ENCODE measurements at regions not wholly inside any gene's neighbourhood (a gene's known extent, or its start where the extent isn't known, plus 50 kb on each side); places are given as distances from the start of the nearest gene placed in this dataset.
A peak's percentile ranks its signal among the peaks of the same experiment; 100 is the strongest.

DNA sequence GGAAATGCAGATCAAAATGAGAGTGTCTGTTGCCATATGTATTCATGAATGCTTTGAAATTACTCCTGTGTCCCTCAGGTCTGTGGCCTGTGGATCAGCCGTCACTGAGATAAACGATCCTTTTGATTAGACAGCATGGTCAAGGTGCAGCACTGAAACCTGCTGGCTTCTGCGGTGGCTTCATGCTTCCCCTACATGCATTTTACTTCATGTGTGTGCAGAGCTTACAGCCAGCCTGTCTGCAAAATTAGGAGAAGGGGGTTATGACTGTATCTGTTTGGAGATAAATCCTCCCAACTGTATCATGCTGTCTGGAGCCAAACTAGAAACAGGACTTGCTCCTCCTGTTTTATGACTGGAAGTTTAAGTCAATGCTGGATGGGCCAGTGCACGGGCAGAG, 71.0 kb upstream of the PLPP4 start:
- DNase-seq = peak; percentile 3

DNA sequence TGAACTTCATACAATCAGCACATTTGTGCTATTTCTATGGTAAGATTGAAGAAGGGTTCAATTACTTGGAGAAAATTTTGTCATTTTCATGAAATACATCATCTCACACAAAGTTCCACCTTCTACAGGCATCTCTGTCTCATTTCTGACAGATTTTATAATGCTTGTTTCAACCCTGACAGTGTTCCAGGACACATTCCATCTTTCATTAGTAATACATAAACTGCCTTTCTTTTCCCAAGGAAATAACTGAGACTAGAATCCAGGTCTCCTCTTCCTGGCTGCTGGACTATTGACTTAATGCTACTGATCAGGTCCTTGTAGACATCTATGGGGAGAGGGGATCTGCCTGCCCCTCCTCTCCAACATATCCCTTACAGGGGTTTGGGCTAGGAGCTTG, 70.1 kb upstream of the PLPP4 start:
- no peak for DNase-seq

- no peak for DNase-seq
Observed at GRCh38 chr10:120387326-120387725, 69.7 kb upstream of the PLPP4 start.

GRCh38 chr10:120392245-120392644, 64.8 kb upstream of the PLPP4 start:
- no peak for DNase-seq

- DNase-seq = peak; percentile 59
Observed at GRCh38 chr10:120392671-120393079, 64.4 kb upstream of the PLPP4 start.

GRCh38 chr10:120394446-120394845, 62.6 kb upstream of the PLPP4 start:
- DNase-seq = no peak

- no peak for DNase-seq
Observed at GRCh38 chr10:120396228-120396627, 60.8 kb upstream of the PLPP4 start.

GRCh38 chr10:120398180-120398579, 58.8 kb upstream of the PLPP4 start:
- DNase-seq = no peak

GRCh38 chr10:120400601-120401000, 56.4 kb upstream of the PLPP4 start:
- DNase-seq = no peak

DNA sequence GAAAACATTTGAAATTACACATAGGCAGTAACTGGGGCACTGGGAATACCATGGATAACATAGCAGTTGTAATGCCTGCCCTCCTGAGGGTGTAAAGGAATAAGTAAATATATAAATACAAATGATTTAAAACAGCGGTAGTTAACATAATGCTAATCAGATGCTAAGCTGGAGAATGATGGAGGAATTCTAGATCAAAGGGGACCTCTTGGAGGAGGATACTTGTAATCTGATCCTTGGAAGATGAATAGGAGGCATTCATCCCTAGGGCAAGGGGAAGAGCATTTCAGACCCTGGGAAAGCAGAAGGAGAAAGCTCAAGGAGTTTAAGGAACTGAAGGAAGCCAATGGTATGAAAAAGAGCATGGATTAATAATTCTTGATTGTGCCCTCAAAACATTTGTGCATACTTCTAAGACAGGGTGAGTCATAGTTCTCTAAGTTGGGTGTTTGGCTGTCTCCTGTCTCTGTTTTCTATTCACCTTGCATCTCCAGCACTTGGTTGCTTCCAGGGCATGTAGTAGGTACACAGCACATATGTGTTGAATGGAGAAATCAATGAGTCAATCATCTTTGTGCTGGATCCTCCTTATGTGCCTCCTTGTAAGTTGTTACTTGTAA, 54.8 kb upstream of the PLPP4 start:
- DNase-seq = no peak

GRCh38 chr10:120403109-120403508, 53.9 kb upstream of the PLPP4 start:
- no peak for DNase-seq

DNA sequence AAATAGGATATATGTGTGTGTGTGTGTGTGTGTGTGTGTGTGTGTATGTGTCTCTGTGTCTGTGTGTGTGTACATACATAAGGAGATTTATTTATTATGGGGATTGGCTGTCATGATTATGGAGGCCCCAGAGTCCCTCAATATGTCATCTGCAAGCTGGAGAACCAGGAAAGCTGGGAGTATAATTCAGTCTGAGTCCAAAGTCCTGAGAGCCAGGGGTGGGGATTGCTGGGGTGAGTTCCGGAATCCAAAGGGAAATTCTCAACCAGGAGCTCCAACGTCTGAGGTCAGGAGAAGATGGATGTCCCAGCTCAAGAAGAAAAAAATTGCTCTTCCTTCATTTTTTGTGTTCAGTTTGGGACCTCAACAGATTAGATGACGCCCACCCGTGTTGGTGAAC, 50.7 kb upstream of the PLPP4 start:
- no peak for DNase-seq

Data from NCI-H69 (cell line).